OCI-M1 (cell line): ENCODE measurements at regions not wholly inside any gene's neighbourhood (a gene's known extent, or its start where the extent isn't known, plus 50 kb on each side); places are given as distances from the start of the nearest gene placed in this dataset.
"Not testable (repeated sequence)": the region's sequence is repeated elsewhere in the genome, so short reads cannot be mapped to it uniquely, and the experiment has no call there.

Experiments
- DNase-seq: peaks from one replicate; lab custom pipeline; 2025; lab: John Stamatoyannopoulos, UW

DNA sequence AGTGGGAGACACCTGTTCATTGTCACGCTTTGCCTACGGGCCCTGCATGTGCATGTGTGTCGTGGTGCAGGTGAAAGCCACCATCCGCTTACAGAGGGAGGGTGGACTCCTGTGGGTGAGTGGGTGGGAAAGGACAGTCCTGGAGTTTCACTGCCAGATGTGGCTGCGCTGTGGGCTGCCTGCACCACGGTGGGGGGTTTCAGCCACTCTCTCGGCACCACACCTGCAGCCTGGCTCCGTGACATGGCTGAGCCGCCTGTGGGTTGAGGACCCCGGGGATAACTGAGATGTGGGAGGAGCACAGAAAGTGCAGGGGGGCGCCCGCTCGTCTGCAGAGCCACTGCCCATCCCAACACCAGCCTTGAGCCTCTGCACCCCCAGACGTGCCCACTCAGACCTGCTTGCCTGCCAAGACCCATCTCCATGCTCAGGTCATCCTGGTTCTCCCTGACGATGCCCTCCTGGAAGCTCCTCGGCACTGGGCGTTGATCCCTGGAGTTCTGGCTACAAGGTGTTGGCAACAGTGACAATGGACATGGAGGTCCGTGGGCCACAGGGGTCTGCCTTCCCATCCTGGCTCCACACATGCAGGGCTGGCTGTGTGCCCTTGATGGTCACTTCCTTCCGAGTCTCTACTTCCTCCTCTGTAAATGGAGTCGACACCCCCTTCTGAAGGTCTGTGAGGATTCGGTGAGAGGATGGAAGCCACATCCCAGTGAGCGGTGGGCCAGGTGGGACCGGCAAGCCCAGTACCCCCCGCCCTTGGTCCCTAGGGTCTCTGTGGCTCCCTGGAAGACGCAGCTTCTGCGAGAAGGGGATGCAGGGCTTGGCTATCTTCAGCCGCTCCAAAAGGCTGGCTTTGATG lies 1007.0 kb downstream of the BRD1 start:
- no peak for DNase-seq

DNA sequence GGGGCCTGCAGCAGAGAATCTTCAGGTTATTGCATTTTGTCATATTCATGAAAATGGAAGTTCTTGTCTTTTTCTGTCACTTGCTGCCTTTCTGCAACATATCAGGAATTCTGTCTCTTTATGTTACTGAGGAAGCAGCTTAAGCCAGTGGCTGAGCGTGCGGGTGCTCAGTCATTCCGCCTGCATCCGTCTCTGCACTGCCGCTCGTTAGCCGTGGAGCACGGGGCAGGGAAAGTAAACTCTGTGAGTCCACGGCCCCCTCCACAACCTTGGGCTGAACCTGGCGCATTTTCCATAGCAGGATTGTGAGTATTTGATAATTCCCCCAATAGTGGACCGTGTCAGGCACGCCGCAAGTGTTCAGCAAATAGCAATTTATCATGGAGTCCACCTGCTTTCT lies 1007.7 kb downstream of the BRD1 start:
- no peak for DNase-seq

DNA sequence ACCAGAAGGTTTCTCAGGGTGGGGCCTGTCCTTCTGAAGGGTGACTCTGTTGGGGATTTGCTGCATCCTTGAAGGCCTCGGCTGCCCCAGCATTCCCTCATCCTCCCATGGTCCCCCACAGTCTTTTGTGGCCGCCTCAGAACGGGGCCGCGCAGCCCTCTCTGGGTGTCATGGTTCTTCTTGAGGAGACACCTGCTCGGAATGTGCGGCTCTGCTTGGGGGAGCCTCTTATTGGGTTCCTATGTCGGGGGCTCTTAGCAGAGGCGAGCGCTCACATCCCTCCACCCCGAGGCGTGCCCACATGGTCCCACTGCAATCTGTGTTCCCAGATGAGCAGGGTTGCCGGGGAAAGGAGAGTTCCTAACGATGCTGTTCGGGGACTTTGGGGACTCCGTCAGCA lies 1008.4 kb downstream of the BRD1 start:
- DNase-seq, result no peak

DNA sequence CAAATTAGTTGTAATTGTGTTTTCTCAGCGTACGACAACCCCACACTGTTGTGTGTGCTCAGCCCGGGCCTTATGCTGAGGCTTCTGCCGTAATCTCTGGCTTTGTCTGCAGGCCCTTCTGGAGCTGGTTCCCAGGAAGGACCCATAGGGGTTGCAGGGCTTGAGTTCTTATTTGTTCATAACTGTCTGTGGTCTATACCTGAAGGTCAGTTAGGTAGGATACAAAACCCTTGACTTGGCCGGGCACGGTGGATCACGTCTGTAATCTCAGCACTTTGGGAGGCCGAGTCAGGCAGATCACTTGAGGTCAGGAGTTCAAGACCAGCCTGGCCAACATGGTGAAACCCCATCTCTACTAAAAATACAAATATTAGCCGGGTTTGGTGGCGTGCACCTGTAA lies 1010.2 kb downstream of the BRD1 start:
- DNase-seq, result not testable (repeated sequence)

DNA sequence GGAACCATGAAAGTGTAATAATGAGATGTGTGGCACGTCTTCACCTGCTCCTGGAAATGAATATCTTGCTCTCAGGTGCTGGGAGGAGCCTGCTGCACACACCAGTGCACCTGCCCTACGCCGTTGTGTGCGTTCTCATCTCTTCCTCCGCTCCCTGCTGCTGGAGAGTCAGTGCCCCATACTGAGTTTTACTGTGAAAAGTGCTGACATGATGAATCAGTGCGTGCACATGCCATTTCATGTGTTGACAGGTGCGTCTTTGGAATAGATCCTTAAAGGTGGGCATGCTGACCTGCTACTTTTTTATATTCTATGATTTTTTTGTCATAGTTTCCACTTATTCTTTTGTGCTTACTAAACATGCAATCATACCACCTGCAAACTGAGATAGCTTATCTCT lies 1015.8 kb downstream of the BRD1 start:
- DNase-seq, result no peak

DNA sequence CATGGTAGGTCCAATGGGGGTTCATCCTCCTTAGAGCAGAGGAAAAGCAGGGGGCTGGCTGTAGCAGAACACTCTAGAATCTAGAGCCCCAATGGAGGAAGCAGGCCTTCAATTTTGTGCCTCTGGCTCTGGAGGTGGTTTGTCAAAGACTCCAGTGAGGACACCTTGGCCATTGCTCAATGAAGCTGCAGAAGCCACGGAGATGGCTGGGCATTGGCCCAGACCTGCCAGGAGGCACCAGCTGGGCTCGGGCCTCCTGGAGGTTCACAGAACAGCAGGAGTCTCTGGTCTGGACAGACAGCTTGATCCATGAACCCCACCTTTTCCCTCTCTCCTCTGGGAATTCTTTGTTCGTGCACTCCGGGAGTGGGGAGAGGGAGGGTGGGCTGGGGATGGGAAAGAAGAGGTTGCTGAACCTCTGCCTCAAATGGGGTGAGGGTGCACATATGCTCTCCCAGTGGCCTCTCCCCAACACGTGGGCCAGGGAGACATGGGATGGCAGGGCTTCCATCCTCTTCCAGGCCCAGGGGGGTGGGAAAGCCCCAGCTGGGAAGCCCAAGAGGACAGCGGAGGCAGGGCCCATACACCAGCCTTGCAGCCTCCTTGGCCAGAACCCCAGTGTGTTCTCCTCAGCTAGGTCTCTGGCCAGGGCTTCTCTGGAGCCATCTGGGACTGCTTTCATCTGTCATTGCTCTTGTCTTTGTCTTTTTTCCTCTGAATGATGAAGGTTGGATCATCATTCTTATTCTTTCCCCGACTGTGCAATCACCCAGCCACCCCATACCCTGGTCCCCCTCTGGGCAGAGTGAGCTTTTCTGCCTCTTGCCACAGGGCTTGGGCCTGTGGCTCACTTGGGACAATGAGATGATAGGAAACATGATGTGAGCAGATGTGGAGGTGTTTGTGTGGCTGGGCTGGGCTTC lies 1019.4 kb downstream of the BRD1 start:
- DNase-seq, result no peak

DNA sequence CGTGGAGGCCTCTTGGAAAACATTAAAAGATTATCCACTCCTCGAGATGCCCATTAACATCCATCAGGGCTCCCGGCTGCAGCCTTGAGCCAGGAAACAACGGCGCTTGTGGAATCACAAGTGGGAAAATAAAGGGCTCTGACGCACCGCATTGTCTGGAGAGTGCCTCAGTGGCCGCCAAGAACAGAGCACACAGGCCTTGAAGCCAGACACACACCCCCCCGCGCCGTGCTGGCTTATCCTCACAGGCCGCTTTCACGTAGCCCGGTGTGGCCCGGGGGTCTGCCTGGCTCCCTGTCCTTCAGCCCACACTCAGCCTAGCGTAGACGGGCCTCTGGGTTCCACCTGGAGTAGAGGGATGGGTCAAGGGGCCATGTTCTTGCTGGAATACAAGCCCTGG lies 1020.5 kb downstream of the BRD1 start:
- no peak for DNase-seq

DNA sequence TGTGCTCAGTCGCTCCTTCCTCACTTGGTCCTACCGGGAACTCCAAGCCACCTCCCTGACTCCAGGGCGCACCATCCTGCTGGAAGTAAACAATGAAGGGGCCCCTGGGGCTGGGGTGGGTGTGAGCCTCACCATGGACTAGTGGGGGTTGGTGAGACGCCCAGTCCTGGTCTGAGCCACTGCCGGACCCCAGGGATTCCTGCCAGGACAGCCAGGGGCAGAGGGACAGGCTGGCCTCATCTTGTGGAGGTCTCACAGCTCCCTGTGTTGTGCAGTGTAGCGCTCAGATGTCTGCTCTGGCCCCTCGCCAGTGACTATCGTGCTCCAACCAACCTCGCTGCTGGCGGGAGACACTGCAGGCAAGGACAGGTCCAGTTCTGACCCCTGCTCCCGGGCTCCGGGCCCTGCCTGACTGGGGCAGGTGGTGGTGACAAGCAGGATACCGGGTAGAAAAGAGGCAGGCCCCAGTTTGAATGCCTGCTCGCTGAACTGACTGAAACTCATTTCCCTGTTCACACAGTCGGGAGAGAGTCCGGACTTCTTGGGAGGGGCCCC lies 1021.4 kb downstream of the BRD1 start:
- DNase-seq, result no peak

DNA sequence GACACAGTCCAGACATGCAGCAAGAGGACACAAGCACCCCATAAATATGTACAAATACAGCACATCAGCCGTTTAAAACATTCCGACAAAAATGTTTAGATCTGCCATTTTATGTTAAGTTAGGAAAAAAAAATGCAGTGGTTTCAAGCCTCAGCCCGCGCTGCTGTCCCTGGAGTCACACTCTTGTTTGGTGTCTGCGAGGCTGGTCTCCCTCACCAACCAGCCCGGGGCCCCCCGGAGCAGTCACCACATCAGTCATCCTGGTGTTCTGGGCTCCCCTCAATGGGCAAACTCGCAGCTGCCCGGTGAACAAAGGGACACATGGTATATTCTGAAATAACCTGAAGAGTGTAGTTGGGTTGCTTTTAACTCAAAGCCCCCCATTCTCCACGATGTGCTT lies 1022.2 kb downstream of the BRD1 start:
- DNase-seq, result no peak

DNA sequence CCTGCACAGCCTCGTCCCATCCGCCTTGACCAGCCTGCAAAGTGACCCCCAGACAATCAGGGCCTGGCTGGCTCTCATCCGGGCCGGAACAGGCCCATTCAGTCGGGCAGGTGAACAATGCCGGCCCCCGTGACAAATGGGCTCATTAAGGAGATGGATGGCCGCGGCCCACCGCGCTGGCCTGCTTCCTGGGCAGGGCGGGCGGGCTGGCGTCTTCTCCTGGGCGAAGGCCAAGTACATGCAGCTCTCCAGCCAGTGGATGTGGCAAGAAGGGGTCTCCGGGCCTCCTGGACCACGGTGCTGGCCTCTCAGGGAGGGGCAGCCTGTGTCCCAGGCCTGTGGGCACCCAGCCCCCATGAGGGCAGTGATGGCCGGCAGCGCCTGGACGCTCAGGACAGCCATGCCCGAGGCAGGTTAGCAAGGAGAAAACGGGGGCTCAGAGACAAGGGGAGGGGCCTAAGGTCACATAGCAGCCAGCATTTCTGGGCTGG lies 1022.8 kb downstream of the BRD1 start:
- no peak for DNase-seq

DNA sequence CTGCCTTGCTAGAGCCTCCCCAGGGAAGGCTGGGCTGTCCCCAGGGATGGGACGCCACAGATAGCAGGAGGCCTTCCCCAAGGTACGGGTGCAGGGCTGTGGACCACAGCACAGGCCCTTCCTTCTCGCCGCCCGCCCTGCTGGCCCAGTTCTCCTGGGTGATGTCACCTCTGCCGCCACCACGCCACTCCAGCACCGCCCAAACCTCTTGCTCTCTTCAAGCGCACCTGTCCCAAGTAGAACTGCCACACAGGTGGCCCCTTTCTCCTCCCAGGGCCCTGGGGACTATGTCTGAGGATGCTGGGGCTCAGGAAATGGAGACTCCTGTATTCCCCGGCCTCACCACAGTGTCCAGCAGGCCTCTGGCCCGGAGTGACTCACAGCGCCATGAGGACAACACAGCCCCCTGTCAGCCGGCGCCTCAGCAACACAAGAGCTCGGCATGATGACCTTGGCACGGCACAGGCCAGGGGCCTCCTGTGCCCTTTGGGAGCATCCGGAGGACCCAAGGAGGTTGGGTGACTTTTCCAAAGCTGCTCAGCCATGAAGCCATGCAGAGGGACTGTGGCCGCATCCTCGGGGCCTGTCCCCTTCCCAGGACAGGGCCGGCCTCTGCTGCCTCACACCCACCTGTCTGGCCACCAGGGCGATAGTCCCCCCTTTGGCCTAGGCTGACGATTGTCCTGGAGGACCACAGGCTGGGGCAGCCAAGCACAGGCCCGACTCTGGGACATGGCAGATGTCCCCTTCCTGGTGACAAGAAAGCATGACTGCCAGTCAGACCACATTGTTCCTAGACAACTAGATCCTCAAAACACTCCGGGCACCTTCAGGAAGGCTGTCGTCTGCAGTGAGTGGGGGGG lies 1023.5 kb downstream of the BRD1 start:
- no peak for DNase-seq

DNA sequence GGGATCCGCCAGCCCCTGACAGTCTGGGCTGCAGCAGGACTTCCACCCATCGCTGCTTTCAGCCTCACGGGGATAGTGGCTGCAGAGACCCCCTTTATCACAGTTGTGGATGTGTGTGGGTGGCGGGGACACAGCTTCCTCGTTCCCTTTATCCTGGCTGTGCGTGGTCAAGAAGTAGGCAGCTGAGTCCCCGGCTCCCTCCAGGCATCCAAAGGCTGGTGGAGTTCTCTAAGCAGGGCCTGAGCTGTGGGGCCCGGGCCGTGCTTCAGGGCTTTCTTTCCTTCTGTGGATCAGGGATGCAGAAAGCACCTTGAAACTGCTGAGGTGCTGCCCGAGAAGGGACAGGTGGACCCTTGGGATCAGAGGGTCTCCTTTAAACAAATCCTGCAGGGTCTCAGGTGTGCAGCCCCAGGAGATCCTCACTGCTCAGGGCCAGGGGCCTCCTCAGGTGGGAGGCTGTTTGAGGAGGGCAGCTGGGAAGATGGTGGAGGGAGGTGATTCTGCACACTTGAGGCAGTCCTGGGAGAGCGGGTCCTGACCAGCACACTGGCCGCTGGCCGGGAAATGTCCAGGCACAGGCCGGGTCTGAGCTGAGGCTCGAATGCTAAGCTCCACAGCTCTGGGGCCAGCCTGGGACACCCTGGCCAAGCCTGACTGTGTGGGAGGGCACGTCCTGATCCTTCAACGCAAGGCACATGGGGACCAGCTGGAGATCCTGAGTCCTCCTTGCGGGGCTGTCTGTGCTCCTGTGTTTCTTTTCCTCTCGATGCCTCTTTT lies 1024.3 kb downstream of the BRD1 start:
- no peak for DNase-seq

DNA sequence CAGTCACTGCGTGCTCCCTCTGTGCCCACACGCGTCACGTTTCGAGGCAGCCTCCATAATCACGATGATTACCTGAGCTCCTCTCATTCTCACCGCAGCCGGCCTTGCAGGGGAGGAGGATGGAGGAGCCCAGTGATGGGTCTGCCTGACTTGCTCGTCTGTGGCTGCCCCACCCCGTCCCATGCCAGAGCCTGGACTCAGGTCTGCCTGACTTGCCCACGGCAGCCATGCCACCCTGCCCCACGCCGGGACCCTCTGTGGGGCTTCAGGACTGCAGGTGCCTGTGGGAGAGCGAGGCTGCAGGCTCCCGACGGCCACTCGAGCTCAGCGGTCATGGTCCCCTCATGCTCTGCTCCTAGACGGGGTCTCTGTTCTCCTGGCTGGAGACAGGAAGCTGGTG lies 1025.1 kb downstream of the BRD1 start:
- DNase-seq, result no peak

DNA sequence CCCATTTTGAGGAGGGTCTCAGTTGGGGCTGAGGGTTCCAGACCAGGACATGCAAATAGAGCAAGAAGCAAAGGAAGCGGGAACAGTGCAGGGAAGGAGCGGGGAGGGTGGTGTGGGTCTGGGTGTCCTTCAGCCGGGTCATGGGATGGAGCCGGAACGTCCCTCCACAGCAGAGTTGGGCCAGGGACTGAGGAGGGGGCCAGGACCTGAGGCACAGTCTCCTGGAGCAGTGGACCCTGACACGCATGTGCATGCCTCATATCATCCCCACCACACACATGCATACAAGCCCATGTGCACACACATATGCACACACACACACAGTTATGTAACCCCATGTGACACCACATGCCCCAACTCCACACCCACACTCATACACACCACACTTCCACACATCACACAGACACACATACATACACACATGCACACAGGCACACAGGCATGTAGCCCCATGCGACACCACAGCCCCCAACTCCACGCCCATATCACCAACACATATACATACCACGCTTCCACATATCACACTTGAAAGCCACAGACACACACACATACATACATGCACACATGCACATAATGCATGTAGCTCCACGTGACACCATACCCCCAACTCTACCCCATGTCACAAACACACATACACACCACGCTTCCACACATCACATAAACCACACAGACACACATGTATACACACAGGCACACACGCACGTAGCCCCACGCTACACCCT lies 1026.6 kb downstream of the BRD1 start:
- no peak for DNase-seq

DNA sequence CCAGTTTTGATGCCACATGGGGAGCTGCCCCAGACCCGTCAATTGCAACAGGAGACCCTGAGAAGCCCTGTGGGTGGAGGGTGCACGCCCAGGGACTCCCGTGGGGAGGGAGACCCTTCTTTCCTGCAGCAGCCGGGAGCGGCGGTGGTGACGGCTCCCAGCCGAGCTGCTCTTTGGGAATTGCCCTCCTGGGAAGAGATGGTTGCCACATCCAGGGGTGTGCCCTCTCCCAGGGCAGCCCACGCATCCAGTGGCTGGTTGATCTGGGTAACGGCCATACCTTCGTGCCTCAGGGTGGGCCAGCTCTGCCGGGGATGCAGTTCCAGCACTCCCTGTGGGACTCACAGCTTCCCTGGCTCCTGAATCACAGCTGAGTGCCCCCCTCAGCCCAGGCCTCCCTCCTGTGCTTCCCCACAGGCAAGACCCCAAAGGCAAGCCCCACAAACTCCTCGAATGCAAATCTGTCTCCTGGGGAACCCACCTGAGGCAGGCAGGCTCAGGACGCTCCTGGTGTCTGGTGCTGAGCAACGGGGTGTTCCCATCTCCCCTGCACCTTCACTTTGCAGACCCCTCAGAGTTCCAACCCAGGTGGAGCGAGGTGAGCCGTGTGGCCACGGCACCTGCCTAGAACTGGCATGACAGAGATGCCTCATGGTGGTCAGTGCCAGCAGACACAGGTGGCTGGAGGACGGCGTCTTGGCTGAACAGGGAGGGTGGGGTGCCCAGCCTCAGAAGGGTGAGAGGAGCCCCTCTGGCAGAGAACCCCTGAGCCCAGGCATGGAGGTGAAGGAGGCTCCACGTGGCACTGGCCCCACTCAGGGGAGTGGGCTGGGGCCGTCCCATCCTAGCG lies 1027.4 kb downstream of the BRD1 start:
- DNase-seq, result no peak

DNA sequence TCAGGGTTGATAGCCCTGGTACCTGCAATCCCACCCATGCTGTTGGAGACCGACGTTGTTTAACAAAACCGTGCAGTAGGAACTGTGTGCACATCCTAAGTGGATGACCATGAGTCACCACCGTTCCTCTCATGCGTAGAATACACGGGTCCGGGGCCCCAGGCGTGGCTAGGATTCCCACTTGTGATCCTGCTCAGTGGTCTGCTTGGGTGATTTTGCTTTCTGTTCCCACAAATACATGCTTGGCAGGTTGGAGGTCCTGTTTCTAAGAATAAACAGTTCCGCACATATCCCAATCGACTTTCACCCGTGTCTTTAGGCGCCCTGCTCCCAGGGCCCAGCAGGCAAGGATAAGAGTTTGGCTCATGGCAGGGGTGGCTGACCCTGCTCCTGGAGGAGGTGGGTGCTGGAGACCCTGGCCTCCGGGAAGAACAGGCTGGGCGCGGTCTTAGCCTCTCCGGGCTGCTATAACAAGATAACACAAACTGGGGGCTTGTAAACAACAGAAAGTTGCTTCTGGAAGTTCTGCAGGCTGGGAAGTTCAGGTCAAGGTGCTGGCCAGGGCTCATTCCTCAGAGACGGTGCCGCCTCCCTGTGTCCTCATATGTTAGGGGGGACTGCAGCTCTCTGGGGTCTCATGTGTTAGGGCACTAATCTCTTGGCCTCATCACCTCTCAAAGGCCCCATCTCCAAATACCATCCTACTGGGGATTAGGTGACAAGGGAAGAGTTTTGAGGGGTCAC lies 1028.3 kb downstream of the BRD1 start:
- no peak for DNase-seq

DNA sequence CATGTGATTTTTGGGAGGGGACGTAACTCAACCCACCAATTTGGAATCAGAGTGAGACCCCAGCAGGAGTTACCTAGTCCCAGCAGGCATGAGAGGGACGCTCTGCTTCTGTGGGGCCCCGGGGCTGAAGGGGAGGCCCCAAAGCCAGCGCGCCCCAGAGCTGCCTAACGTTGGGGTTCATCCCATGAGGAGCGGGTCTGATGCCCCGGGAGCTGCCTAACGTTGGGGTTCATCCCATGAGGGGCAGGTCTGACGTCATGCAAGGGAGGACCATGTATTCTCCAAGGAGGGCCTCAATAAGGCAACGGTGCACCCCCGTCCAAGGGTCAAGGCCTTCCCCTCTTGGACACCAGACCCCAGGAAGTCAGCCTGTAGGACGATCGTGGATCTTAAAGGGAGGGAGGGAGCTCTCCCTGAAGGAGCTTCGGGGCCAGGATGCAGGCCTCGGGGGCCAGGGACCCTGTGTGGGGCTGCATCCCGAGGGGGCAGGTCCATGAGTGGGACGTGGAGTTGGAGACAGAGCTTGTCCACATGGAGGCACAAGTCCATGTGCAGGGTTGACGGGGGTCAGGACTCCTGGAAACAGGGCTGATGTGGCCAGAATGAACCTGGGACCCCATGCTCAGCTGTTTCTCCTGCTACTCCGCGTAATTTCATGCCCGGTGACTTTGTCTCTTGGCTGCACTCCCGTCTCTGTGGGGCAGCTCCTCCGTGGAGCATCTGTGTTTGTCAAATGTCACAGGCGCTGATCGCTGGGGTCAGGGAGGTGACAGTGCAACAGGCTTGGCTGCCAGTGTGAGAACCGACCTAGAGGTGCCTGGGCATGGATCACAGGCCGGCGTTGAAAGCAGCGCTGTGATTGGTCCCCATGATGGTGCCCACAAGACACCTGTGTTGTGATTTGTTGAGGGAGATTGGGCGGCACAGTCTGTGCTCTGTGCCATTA lies 1029.1 kb downstream of the BRD1 start:
- no peak for DNase-seq
